GM18909 (cell line): ENCODE measurements at regions not wholly inside any gene's neighbourhood (a gene's known extent, or its start where the extent isn't known, plus 50 kb on each side); places are given as distances from the start of the nearest gene placed in this dataset.
A peak's percentile ranks its signal among the peaks of the same experiment; 100 is the strongest.

Source experiments
- ATAC-seq: cut with Tn5 transposase; IDR thresholded peaks from one replicate; pipeline ENCODE4 v1.9.1; 2021; ENCODE audit warnings: mild to moderate bottlenecking; ENCODE audit not compliant: unreplicated experiment, poor library complexity

DNA sequence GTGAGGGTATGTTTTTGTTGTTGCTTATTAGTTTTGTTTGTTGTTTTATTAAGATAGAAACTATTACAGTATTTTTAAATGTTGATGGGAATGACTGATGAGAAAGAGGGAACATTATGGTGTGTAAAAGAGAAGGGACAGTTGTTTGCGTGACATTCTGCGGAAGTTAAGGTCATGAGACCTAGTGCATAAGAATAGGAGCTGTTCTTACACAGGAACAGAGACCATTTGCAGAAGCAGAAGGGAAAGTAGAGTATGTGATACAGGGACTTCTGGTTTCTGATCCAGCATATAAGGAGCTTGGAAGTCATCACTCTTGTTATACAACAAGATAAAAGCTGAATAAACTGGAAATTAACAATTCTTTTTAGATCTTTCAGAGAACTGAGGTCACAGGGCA is 299.2 kb upstream of the API5 start:
- no peak for ATAC-seq

DNA sequence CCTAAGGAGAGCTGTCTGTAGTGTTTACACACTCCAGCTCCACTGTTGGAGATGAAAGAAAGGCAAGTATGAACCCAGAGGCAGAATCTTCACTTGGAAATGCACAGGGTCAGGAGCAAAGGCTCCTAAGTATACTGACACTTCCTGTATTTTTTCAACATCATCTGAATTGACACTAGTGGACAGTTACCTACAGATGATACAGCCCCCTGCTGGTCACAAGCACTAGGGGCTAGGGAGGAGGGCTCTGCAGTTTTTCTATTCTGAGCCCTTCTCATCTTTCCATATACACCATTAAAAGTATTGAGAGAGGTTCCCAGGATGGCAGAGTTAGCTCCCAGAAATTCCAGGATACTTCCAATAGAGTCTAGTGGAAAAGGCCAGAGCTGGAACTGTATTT is 290.3 kb upstream of the API5 start:
- ATAC-seq, result peak; percentile 40

DNA sequence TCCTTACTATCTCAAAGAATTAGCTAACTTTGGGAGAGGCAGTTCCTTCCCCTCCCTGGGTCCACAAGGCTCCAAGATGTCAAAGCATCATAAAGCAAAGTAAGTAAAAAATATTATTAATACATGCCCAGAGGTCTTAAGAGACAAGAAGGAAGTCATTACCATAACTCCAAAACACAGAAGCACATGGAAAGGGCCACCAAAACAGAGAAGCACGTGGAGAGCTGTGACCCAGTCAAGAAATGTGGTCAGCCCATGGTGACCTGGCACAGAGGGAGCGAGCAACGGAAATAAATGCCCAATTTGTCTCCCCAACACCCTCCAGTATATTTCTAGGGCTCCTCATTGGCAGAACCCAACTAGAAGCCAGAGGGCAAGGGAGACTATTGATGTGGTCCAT is 277.5 kb upstream of the API5 start:
- ATAC-seq, result no peak

DNA sequence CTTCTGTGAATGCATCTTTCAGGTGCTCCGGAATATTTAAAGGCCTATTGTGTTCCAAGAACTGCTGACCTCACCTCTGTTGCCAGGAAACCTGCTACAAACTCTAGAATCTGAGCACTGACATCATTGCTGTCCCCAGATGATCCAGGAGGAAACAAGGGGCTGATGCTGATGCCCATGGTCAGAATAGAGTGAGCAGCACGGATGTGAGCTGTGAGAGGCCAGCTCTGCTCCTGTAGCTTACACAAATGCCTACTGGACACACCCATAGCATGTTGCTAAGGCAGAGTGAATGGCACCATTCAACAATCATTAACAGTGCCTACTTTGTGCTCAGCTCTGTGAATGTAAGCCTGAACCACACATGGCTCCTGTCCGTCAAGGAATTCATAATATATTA is 276.7 kb upstream of the API5 start:
- ATAC-seq, result no peak

DNA sequence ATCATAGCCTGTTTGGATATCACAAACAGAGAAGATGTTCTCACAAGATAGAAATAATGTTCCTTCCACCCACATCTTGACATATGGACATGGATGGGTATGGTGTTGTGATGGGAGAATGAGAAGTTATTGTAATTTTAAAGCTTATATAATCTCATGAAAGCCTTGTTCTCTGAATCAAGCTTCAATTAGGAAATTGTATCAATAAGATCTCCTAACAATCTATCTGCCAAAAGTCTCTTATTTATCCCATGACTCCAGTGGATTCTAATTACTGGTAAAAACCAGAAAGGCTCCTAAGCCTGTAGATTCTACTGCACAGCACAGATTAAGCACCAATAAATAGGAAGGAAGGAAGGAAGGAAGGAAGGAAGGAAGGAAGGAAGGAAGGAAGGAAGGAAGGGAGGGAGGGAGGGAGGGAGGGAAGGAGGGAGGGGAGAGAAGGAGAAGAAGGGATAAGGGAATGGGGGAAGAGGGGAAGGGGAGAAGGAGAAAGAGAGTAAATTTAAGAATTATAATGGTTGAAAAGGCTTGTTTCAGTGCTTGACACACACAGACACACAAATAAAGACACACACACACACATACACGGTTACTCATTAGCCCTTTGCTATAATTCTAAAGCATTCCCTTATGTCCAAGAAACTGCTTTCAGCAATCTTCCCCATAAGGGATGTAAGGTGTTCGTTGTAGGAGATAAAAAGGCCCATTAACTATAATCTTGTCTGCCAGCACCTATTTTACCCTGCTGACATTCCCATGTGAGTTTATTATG is 258.0 kb upstream of the API5 start:
- no peak for ATAC-seq

DNA sequence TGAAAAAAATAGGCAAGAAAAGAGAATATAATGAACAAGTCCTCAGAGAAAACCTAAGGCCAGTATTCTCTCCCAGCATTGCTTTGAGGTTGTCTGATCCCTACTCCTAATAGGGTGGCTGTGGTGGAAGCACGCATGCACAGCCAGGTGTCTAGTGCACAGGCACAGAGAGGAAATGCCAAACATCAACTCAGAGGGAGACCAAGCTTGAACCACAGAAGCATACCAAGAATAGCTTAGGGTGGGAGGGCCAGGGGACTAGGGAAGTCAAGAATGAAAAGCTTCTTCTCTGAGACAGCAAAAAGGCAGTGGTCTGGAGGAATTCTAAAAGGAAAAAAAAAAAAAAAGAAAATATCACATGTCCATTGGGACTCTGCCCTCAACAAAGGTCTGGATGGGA is 244.1 kb upstream of the API5 start:
- no peak for ATAC-seq

DNA sequence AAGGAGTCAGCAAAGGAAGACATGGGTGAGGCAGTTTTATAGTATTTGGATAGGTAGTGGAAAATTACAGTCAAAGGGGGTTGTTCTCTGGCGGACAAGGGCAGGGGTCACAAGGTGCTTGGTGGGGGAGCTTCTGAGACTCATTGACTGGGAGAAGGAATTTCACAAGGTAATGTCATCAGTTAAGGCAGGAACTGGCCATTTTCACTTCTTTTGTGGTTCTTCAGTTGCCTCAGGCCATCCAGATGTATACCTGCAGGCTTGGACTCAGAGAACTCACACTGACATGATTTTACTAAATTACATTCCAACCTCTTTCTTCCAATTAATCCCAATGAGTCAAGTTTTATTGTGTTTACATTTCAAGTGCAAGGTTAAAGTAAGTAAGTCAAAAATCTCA is 240.5 kb upstream of the API5 start:
- no peak for ATAC-seq

DNA sequence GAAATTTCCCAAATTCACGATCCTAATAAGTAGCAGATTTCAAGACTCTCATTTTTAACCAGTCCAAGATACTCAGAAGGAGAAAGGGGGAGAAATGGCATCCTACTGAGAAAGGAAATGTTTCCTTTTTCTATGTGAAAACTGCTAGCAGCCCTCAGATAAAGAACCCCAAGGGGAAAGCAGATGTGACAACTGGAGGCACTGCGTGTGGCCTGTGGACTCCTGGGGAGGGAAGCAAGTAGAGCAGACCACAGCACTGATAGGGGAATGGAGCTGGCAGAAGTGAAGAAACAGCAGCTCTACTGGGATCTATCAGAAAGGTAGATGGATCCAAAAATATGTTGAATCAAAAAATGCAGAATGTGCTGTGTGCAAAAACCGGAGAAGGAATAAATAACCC is 239.7 kb upstream of the API5 start:
- no peak for ATAC-seq

- no peak for ATAC-seq
Observed at GRCh38 chr11:43072911-43073310, 238.9 kb upstream of the API5 start.

DNA sequence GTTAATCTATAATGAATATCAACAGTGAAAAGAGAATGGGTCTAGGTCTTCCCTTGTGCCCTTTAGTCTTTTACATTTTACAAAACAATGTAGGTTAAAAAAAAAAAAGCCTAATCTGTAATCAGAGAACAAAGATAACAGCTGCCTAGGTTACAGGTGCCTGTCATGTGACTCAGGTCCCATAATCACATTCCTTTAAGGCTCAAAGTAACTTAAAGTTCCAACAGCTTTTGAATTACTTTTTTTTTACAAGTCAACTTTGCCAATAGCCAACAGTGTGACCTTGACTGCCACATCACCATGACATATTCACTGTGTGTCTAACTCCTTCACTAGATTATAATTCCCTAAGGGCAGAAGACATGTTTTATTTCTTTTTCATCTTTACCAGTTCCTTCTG is 237.0 kb upstream of the API5 start:
- ATAC-seq, result no peak

DNA sequence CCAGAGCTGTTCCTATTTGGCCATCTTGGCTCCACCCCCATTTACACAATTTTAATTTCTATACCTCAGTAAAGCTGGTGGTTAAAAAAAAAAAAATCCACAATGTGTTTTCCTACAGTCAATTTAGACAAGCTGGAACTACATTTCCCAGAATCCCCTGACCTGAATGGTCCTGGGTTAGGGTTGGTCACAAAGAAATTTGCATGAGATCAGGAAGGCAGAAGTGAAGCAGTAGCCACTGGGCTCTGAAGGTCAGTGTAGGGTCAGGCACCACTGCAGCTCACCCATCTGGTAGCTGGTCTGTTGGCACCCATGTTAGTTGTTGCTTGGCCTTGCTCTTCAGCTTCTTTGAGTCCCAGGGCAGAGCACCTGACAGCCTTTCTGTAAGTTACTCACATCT is 210.7 kb upstream of the API5 start:
- no peak for ATAC-seq

DNA sequence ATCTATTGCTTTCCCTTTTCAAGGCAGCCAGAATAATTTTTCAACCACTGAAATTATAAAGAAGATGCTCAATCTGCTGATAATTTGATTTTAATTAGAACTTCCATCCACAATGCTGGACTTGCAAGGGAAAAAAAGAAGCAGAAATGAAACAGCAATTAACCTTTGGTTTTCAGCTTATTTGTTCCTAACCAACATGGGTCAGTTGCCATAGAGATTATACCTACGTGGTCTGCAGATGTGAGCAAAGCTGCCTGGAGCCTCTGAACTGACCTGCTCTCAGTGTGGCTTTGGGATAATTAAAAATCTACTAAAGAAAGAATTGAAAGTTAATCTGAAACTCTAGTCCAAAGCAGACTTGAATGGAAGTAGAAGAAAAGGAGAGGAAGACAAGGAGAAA is 195.7 kb upstream of the API5 start:
- no peak for ATAC-seq

GRCh38 chr11:43119275-43119970 is 192.4 kb upstream of the API5 start:
- ATAC-seq, result no peak

DNA sequence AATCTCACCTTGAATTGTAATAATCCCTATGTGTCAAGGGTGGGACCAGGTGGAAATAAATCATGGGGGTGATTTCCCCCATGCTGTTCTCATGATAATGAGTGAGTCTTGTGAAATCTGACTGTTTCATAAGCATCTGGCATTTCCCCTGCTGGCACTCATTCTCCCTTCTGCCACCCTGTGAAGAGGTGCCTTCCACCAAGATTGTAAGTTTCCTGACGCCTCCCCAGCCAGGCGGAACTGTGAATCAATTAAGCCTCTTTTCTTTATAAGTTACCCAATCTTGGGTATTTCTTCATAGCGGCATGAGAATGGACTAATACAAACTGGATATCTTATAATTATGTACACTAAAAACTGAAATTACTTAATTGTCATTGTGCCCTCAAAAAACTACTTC is 189.2 kb upstream of the API5 start:
- no peak for ATAC-seq

- ATAC-seq, result no peak
Observed at GRCh38 chr11:43123443-43123842, 188.4 kb upstream of the API5 start.

DNA sequence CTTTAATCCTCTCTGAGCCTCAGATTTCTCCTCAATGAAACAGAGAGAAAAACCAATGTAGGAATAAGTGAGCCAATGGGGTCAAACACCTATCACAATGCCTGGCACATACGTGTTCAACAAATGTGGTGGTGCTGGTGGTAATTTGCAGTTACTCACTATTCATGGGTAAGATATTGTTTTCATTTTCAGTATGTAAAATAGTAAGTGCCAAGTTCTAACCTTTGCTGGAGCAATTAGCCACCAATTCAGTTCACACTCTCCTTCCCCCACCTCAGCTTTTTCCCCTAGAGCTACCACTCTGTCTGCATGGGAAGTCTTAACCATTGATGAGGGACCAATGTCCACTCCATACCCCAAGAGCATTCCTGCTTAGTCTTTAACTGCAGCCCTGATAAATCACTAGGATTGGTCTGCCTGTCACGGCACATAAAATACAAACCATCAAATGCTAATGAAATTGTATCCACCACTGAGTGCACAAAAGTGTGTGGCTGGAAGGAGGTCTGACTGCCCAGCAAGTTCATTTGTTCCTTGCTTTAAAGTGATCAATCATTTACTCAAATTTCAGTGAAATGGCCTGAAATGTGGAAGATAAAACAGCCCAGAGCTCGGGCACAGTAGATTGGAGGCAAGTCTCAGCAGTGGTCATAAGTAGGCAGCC is 187.4 kb upstream of the API5 start:
- ATAC-seq, result no peak

DNA sequence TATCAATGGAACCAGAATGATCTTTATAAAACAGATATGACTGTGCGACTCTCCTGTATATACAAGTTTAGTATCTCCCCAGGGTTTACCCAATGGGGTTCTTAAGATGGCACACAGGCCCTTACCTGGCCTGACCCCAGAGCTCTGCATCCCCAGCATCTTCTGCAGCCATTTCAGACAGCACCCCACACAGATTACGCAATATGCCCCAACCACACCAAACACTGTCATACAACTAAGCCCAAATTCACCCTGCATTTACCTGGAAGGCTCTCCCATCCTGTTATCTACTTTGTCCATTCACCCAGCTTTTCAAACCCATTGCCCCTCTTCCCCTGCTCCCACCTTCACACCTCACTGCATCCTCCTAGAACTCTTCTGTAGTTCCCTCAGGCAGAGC is 182.5 kb upstream of the API5 start:
- no peak for ATAC-seq

- no peak for ATAC-seq
Observed at GRCh38 chr11:43130616-43131015, 181.2 kb upstream of the API5 start.

DNA sequence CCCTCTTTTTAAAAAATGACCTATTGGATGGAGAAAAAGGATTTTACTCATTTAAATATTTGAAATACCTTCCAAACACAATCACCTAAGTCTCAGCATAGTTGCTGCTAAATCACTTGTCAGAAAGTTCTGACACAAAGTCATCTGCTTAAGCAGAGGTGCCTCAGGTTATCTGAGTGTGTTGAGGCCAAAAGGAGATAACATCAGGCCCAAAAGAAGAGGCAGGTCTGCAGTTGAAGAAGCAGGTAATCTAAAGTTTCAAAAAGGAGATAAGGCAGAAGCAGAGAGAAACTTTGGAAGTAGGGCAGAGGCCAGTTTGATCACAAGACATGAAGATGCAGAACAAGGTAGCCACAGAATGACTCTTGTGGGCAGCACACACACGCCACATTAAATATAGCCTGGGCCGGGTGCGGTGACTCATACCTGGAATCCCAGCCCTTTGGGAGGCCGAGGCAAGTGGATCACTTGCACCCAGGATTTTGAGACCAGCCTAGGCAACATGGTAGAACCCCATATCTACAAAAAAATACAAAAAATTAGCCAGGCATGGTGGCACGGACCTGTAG is 175.7 kb upstream of the API5 start:
- ATAC-seq, result peak; percentile 82

- no peak for ATAC-seq
Observed at GRCh38 chr11:43138621-43139140, 173.1 kb upstream of the API5 start.

DNA sequence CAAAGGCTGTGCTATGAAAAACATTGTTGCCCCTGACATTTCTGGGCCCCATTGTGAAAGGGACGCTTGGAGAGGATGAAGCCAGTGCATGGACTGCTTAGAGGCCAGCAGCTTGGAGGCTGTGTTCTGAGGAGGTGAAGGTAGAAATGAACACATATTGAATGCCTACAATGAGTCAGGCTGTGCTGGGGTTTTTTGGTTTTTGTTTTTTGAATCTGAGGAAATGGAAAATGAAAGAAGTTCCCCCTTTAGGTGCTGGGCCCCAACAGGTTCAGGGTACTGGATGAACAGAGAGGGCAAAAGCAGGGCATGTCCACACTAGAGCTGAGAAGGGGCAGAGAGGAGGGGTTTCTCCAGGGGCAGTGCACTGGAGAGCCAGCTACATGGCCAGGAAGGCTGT is 166.1 kb upstream of the API5 start:
- ATAC-seq, result peak; percentile 92
